K562 (cell line): ENCODE measurements at regions not wholly inside any gene's neighbourhood (a gene's known extent, or its start where the extent isn't known, plus 50 kb on each side); places are given as distances from the start of the nearest gene placed in this dataset.

ENCODE experiments used
- ATAC-seq: fragments of 200-7000 bp; cut with Tn5 transposase; 3 replicates; pipeline ENCODE4 v1.9.1; 2020; ENCODE audit warnings: moderate library complexity
- BruUV-seq: library from RNA; stranded (reverse); fragments of 400-500 nt; replicated peaks from 2 replicates; lab custom pipeline; 2021; lab: Mats Ljungman, UMichigan
- CTCF ChIA-PET: fragments of 300-600 bp; formaldehyde crosslinking; extraction: SDS; loops from one replicate; lab custom pipeline; 2021; ENCODE audit warnings: low intra/inter-chr PET ratio; lab: Yijun Ruan, JAX
- POLR2A ChIA-PET: fragments of 300-600, 350-650 bp; sonication (Branson Sonifier 250); formaldehyde crosslinking; extraction: SDS; loops from one replicate; lab custom pipeline; 2021; ENCODE audit warnings: antibody characterized with exemption, inconsistent platforms; lab: Yijun Ruan, JAX
- DNase-seq, 4 experiments: peaks; one replicate each; pipeline versions ENCODE4 v3.0.0 to v3.0.0-alpha.2; 2011 to 2018; ENCODE audit warnings: low spot score in 3 of 4, mixed read lengths in 3 of 4; ENCODE audit errors: extremely low read depth in 1 of 4
- FAIRE-seq: peaks from 2 replicates; lab custom pipeline; 2011; peaks lifted over from hg19 to GRCh38; lab: Jason Lieb, UNC
- H2AFZ ChIP-seq: 2 replicates; pipeline ENCODE4 v1.6.0; 2011; ENCODE audit warnings: low read depth, low read length, control low read depth, inconsistent platforms
- H3K27ac ChIP-seq: fragments of 200-600 bp; 3 replicates; pipeline ENCODE4 v1.8.0; 2011; ENCODE audit warnings: low read depth, mild to moderate bottlenecking, control low read depth, inconsistent platforms, low read length, moderate library complexity, mixed read lengths; ENCODE audit errors: extremely low read depth
- H3K27me3 ChIP-seq, 2 experiments: fragments of 300-600 bp in 1 of 2; 2 replicates in 1 of 2; 3 replicates in 1 of 2; pipeline versions ENCODE4 v1.6.0 to v1.8.0; 2011; ENCODE audit warnings: inconsistent platforms in 2 of 2, low read length in 2 of 2, mild to moderate bottlenecking in 1 of 2, mixed read lengths in 1 of 2, moderate library complexity in 1 of 2; ENCODE audit not compliant: control insufficient read depth in 2 of 2, insufficient read depth in 2 of 2
- H3K36me3 ChIP-seq: fragments of 300-600 bp; 3 replicates; pipeline ENCODE4 v1.8.0; 2011; ENCODE audit warnings: mild to moderate bottlenecking, low read length, inconsistent platforms; ENCODE audit not compliant: control insufficient read depth, insufficient read depth
- H3K4me1 ChIP-seq, 2 experiments: fragments of 200-600 bp in 1 of 2; replicated peaks in 1 of 2; 2 replicates in 1 of 2; 3 replicates in 1 of 2; pipeline versions ENCODE4 v1.5.1 to v1.8.0; 2011; ENCODE audit warnings: inconsistent platforms in 2 of 2, low read length in 2 of 2, mild to moderate bottlenecking in 1 of 2, mixed read lengths in 1 of 2, moderate library complexity in 1 of 2; ENCODE audit not compliant: control insufficient read depth in 2 of 2, insufficient read depth in 2 of 2
- H3K4me2 ChIP-seq: 2 replicates; pipeline ENCODE4 v1.6.1; 2011; ENCODE audit warnings: low read length, control low read depth, inconsistent platforms, mixed read lengths; ENCODE audit not compliant: insufficient read depth
- H3K4me3 ChIP-seq: fragments of 200-600 bp; sonication (generic), shearing (Covaris generic); 2 replicates; pipeline ENCODE4 v1.5.1; 2016; ENCODE audit warnings: control low read depth, inconsistent platforms
- H3K79me2 ChIP-seq: fragments of 200-600 bp; 3 replicates; pipeline ENCODE4 v1.8.0; 2011; ENCODE audit warnings: low read length, inconsistent platforms; ENCODE audit not compliant: control insufficient read depth, insufficient read depth
- H3K9ac ChIP-seq, 2 experiments: 2 replicates each; pipeline versions ENCODE4 v1.6.0 to v1.6.1; 2011; ENCODE audit warnings: low read depth in 2 of 2, low read length in 2 of 2, control low read depth in 1 of 2, inconsistent platforms in 1 of 2, mild to moderate bottlenecking in 1 of 2, mixed read lengths in 1 of 2; ENCODE audit not compliant: insufficient read depth in 1 of 2
- H3K9me1 ChIP-seq: one replicate; pipeline ENCODE4 v1.6.0; 2011; ENCODE audit warnings: inconsistent platforms, mild to moderate bottlenecking, low read length, moderate library complexity; ENCODE audit not compliant: control insufficient read depth, insufficient read depth
- H3K9me3 ChIP-seq: replicated peaks from 2 replicates; pipeline ENCODE4 v1.5.1; 2011; ENCODE audit warnings: low read depth, low read length, inconsistent platforms; ENCODE audit not compliant: control insufficient read depth, insufficient read depth
- H4K20me1 ChIP-seq: replicated peaks from 2 replicates; pipeline ENCODE4 v1.6.1; 2011; ENCODE audit warnings: low read length, inconsistent platforms, mixed read lengths; ENCODE audit not compliant: control insufficient read depth, insufficient read depth
- AFF4 ChIP-seq: sonication (generic); formaldehyde crosslinking; IDR thresholded peaks from 2 replicates; pipeline ENCODE4 v1.8.0; 2023; ENCODE audit warnings: mild to moderate bottlenecking, missing genetic modification reagents
- BCL6 ChIP-seq: fragments of 250-450 bp; sonication (Bioruptor Pico); IDR thresholded peaks from 2 replicates; pipeline ENCODE4 v1.4.0; 2020
- DPF2 ChIP-seq: fragments of 450-650 bp; IDR thresholded peaks from 2 replicates; pipeline ENCODE4 v1.6.1; 2016
- FOXP1 ChIP-seq: sonication (generic); formaldehyde crosslinking; IDR thresholded peaks from 2 replicates; pipeline ENCODE4 v1.8.0; 2022; ENCODE audit warnings: mild to moderate bottlenecking, missing genetic modification reagents
- HDGF ChIP-seq: fragments of 450-650 bp; IDR thresholded peaks from 2 replicates; pipeline ENCODE4 v1.6.1; 2016
- HSF4 ChIP-seq: fragments of 250-450 bp; sonication (Bioruptor Pico); IDR thresholded peaks from 2 replicates; pipeline ENCODE4 v2.1.2; 2022; ENCODE audit warnings: mild to moderate bottlenecking, moderate library complexity, borderline replicate concordance
- MEF2D ChIP-seq: conservative IDR thresholded peaks from 2 replicates; pipeline ENCODE4 v1.6.1; 2016; ENCODE audit warnings: low read depth, missing genetic modification characterization, missing compliant biosample characterization
- NR0B1 ChIP-seq: fragments of 450-650 bp; IDR thresholded peaks from one replicate; pipeline ENCODE4 v1.6.1; 2018; ENCODE audit warnings: mild to moderate bottlenecking, moderate library complexity; ENCODE audit not compliant: partially characterized antibody
- NR2F6 ChIP-seq: fragments of 450-650 bp; formaldehyde crosslinking; IDR thresholded peaks from 2 replicates; pipeline ENCODE4 v1.4.0; 2020; ENCODE audit warnings: mild to moderate bottlenecking
- POLR2B ChIP-seq: fragments of 450-650 bp; IDR thresholded peaks from 2 replicates; pipeline ENCODE4 v1.6.1; 2018; ENCODE audit warnings: low read depth; ENCODE audit not compliant: partially characterized antibody
- SMARCA5 ChIP-seq: fragments of 450-650 bp; IDR thresholded peaks from 2 replicates; pipeline ENCODE4 v1.6.1; 2016
- TBP ChIP-seq: optimal IDR thresholded peaks from 2 replicates; pipeline ENCODE3; 2011; ENCODE audit warnings: low read depth, low read length, improper control_type of control experiment
- TCF7L2 ChIP-seq: fragments of 150-350 bp; IDR thresholded peaks from 2 replicates; pipeline ENCODE4 v1.6.1; 2016; ENCODE audit warnings: low read depth, mild to moderate bottlenecking, low read length, moderate library complexity
- XRCC5 ChIP-seq: fragments of 200-400 bp; formaldehyde crosslinking; IDR thresholded peaks from 2 replicates; pipeline ENCODE4 v1.6.1; 2017; ENCODE audit warnings: low read depth, mild to moderate bottlenecking, low read length
- ZNF165 ChIP-seq: fragments of 250-450 bp; sonication (Bioruptor Pico); IDR thresholded peaks from 2 replicates; pipeline ENCODE4 v1.4.0; 2020; ENCODE audit warnings: borderline replicate concordance
- WGBS: fragments of 100-300 bp; shearing (Covaris generic); methylation state at CpG from one replicate; pipeline ENCODE4 v1.1.6; 2016; ENCODE audit warnings: low coverage, mixed read lengths; ENCODE audit not compliant: insufficient coverage; ENCODE audit errors: missing lambda C conversion rate; 5-methylcytosine and 5-hydroxymethylcytosine counted together
- in situ Hi-C: fragments of 300-500 bp; cut with MboI; formaldehyde crosslinking; loops from 4 replicates; pipeline ENCODE4 v1.15.0; 2018; ENCODE audit warnings: inconsistent platforms, mixed read lengths
- intact Hi-C: fragments of 100-400 bp; cut with micrococcal nuclease; formaldehyde crosslinking; loops from 2 replicates; pipeline ENCODE4 v1.14.2; 2022

- WGBS: 0% methylated on average over 1 of the region's 1 CpG
- no peaks in the 10 kb centered on the region for H3K36me3 ChIP-seq
- no peak overlapping the region for H3K4me2 ChIP-seq
- POLR2A ChIA-PET: interaction anchor here (1.3 kb wide), 1 partner anchor 10 kb away, joined by 4 read pairs; no protein-coding TSS in a partner anchor
- in situ Hi-C loops (no loop called here), intact Hi-C loops (no loop called here)
- FAIRE-seq: no peak
- H3K79me2 ChIP-seq: no peaks in the 10 kb centered on the region
- TF ChIP-seq NR2F6 (CRISPR knock-in tag) (no peak), ZNF165 (CRISPR knock-in tag) (no peak), MEF2D (no peak), HDGF (no peak), NR0B1 (no peak), FOXP1 (no peak), SMARCA5 (no peak), XRCC5 (no peak), BCL6 (CRISPR knock-in tag) (no peak), DPF2 (no peak), TCF7L2 (no peak), HSF4 (CRISPR knock-in tag) (no peak), TBP (no peak), AFF4 (CRISPR knock-in tag) (no peak), POLR2B (no peak)
- no peak overlapping the region for H2AFZ ChIP-seq
- H3K9me1 ChIP-seq: no peaks in the 10 kb centered on the region
- no peaks in the 10 kb centered on the region for H4K20me1 ChIP-seq
- no peak for ATAC-seq
- H3K4me1 ChIP-seq: no peaks in the 10 kb centered on the region
- no peaks in the 10 kb centered on the region for H3K9me3 ChIP-seq
- H3K9ac ChIP-seq: no peak overlapping the region
- H3K27me3 ChIP-seq: peaks cover 18 to 28% of the 10 kb centered on the region in 2 experiments; a peak in 4 of 5 replicates
- no peak for DNase-seq
- H3K4me3 ChIP-seq: no peak overlapping the region
- CTCF ChIA-PET: no interaction called here
- H3K27ac ChIP-seq: no peak overlapping the region
- BruUV-seq: no TSS peak
These were observed 178.3 kb upstream of the GATA6 start for GRCh38 chr18:21991081-21991534.
